NCI-H69 (cell line): ENCODE measurements at regions not wholly inside any gene's neighbourhood (a gene's known extent, or its start where the extent isn't known, plus 50 kb on each side); places are given as distances from the start of the nearest gene placed in this dataset.
"Not testable (repeated sequence)": the region's sequence is repeated elsewhere in the genome, so short reads cannot be mapped to it uniquely, and the experiment has no call there.

Experiments used
- DNase-seq: peaks from one replicate; lab custom pipeline; 2025; lab: John Stamatoyannopoulos, UW

DNA sequence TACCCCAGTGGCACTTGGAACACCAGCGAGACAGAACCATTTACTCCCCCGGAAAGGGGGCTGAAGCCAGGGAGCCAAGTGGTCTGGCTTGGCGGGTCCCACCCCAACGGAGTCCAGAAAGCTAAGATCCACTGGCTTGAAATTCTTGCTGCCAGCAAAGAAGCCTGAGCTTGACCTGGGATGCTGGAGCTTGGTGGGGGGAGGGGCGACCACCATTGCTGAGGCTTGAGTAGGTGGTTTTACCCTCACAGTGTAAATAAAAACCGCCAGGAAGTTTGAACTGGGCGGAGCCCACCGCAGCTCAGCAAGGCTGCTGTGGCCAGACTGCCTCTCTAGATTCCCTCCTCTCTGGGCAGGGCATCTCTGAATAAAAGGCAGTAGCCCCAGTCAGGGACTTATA lies 62.8 kb downstream of the RPS24 start:
- not testable (repeated sequence) for DNase-seq

DNA sequence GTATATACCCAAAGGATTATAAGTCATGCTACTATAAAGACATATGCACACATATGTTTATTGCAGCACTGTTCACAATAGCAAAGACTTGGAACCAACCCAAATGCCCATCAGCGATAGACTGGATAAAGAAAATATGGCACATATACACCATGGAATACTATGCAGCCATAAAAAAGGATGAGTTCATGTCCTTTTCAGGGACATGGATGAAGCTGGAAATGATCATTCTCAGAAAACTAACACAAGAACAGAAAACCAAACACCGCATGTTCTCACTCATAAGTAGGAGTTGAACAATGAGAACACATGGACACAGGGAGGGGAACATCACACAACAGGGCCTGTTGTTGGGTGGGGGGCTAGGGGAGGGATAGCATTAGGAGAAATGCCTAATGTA lies 68.9 kb downstream of the RPS24 start:
- DNase-seq = not testable (repeated sequence)

DNA sequence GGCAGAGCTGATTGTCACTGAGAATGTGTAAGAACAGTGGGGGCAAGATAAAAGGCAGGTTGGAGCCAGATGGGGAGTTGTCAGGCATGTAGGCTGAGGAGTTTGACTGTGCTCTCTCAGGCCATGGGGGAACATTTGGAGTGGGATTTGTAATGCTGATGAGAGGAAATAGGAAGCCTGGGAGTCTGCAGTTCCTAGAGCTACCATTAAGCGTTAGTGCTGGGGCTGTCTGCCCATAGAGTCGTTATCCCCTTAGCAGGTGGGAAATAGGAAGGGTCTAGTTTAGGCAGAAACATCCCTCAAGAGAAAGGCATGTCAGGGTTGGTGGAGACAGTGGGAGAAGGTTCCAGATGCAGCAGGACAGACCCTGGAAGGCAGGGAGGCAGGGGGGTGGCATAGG lies 75.5 kb downstream of the RPS24 start:
- DNase-seq = no peak

DNA sequence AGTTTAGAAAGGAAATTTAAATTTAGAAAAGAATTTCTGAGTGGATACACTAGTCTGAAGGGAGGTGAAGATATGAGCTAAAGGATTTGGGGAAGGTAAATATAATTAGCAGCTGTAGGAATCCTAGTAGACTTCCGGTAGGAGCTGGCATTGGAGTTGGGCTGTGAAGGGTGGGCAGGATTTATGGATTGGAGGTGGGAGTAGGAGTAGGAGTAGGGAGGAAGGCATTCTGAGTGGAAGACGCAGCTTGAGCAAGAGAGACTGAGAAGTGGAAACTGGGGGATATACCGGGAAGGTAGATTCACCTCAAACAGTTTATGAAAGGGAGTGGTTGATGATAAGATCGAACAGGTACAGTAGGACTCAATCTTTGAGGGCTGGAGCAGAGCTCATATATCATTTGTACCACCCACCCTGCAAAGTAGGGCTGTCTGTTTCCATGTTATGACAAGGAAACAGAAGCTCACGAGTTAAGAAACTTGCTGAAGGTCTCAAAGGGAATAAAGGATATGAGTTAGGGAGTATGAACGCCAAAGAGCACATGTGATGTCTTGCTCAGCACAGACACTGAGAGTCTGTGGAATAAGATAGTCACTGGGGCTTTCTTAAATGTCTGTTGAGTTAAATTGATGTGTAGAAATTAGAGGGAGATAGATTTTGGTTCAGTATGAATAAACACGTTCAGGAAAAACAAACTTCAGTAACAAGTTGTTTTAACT lies 81.6 kb downstream of the RPS24 start:
- no peak for DNase-seq

DNA sequence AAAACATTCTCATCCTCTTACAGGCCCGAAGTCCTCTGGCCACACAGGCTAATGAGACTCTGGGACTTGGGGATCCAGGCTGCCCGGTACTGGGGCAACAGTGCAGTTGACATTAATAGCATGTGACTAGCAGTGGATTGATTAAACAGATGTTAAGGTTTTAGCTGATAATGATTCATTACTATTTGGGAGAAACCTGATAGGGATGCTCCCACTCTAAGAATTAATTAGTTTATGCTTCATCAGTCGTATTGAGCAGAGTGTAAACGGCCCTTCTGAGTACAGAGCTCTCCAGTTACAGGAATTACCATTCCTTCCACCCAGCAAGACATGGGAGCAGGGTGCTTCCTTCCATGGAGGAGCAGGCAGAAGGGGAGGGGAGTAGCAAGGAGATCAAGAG lies 82.7 kb downstream of the RPS24 start:
- no peak for DNase-seq

DNA sequence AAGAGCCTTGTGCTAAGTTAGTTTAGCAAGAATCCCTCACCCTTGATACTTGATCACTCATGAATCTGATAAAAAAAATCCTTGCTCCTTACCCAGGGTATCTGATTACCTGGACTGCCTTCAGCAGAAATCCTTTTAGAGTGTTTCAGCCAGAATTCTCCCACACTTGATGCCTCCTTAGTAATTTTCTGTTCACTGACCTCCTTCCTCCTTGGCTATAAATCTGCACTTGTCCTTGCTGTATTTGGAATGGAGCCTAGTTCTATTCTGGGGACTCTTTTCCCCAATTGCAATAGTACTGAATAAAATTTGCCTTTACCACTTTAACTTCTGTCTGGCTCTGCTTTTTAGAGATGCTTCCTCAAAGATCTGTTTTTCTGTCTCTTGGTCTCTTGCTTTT lies 84.9 kb downstream of the RPS24 start:
- no peak for DNase-seq

DNA sequence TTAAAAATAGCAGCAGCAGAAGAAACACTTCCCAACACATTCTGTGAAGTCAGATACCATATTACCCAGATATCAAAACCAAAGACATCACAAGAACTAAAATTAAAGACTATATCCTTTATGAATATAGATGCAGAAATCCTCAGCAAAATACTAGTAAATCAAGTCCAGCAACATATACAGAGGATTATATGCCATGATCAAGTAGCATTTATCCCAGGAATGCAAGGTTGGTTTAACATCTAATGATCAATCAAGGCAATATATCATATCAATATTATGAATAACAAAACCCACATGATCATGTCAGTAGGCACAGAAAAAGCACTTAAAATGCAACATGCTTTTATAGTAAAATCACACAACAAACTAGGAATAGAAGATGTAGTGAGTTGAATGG lies 88.1 kb downstream of the RPS24 start:
- DNase-seq = no peak

DNA sequence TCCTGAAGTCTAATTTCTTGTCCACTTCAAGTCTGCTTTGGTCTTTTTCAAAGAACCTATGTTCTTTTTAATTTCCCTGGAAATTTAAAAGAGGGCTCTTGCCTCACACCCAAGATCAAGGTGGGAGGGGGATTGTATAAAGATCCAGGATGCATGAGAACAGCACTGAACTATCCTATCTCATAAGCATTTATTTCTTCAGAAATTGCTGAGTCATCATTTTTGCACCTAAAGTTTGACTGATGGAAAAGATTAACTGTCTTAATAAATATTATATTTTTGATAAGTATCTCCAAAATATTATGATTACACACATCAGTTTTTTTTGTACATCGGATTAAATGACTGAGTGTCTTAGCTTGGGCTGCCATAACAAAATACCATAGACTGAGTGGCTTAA lies 90.5 kb downstream of the RPS24 start:
- DNase-seq = no peak

DNA sequence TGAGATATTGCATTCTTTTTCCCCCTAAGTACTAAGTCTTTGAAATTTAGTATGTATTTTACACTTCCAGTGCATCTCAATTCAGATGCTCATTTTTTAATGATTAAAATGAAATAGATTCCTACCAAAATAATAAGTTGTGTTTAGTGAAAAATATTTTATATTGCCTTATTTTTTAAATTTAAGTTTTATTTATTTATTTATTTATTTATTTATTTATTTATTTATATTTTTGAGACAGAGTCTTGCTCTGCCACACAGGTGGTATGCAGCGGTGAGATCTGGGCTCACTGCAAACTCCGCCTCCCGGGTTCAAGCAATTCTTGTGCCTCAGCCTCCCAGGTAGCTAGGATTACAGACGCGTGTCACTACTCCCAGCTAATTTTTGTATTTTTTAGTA lies 95.5 kb downstream of the RPS24 start:
- DNase-seq = no peak

DNA sequence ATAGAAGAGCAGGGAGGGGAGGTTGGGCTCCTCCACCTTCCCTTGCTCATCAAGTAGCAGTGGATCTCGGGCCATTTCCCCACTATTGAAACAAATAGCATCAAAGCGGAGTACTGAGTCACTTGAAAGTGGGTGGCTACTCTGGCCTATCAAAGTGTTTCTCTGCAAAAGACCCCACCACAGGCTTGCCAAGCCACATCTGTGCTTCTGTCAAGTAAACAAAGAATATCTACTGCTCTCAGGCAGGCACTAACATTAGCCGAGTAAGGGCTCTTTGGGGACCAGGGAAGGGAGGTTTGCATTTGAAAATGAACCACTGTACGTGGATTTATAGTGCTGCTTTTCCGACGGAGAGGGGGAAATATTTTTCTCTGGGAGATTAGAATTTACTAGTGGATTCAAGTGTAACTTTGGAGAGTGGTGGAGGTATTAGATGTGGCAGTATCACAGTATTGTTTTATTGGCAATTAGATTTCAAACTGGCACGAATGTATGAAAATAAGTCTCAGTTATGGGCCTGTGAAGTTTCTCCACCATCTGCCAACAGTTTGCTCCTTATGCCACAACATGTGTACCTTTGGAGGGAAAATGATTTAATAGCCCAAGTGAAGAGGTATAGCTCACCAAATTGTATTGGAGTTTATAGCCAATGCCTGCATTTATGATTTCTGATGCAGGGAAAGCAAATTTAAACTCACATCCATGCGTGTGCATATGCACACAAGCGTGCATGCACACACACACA lies 97.5 kb downstream of the RPS24 start:
- DNase-seq = no peak

DNA sequence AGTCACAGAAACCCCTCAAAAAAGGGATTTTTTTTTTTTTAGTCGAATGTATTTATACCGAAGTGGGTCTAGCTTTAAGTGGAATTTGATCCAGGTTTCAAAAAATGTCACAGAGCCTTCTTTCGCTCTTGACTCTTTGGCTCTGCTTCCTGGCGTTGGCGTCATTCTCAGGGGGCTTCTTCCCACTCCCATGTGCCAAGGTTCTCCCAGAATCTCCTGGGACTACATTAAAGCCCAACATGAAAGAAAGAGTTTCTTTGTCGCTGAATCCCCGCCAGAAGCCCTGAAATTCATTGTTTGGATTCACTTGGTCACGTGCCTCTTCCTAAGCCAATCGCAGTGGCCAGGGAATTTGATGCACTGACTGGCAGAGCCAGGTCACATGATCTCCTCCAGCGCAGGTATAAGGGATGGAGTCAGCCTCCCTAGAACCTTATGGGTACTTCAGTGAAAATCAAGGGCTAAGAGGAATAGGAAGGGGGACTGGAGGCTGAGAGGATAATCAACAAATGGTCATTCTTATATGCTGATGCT lies 101.2 kb downstream of the RPS24 start:
- DNase-seq = no peak

DNA sequence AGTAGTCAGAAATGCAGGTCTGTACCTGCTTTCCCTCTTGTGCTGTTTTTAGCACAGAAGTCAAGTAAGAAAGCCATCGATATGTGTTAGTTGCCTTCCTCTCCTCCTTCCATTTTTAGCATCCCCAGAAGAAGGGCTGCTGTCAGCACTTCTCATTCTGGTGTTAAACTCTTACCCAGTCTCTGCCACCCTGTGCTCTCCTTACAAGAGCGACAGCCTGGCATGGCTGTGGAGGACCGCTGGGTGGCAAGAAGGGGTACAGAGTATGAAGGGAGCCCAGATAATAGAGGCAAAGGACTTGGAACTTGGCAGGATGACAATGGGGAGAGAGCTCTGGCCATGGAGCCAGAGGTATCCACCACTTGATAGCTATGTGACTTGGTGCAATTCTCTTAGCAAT lies 103.5 kb downstream of the RPS24 start:
- DNase-seq = no peak

DNA sequence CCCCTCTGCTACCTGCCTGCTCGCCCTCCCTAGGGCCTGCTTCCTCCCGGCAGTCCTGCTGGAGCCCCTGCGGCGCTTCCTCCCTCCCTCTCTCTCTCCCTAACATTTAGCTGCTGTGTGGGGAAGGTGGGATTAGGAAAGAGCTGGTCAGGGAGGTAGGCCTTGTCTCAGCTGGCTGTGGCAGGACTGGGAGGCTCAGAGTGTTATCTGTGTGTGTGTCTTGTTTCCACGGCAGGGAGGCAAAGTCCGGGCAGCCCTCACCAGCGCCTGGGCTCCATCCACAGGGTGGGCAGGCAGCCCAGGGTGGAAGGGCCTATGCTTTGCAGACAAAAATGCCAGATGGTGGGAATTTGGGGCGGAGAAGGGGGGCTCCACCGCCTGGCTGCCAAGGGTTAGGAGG lies 105.7 kb downstream of the RPS24 start:
- no peak for DNase-seq

DNA sequence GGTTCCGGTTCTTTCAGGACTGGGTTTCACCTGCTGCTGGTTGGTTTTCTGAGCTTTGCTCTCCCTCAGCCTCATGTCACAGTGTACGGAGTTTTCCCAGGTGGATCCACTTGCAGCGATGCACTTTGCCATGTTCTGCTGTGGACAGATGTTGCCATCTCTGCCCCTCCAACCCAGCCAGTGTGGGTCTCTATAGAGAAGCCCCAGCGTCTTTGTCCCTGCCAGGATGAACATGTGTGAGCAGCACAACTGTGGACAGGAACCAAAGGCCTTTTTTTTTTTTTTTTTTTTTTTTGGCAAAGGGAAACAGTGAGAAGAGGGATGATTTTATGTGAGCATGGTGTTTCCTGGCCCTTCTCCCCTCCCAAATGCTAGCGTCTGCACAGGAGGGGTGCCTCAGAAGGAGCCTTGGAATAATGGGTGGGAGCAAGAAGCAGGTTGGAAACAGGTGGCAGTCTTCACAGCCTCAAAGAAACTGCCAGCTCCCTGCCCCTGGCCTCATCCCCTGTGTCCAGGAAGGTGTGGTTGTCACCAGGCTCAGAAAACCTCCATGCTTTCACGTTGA lies 106.5 kb downstream of the RPS24 start:
- no peak for DNase-seq

DNA sequence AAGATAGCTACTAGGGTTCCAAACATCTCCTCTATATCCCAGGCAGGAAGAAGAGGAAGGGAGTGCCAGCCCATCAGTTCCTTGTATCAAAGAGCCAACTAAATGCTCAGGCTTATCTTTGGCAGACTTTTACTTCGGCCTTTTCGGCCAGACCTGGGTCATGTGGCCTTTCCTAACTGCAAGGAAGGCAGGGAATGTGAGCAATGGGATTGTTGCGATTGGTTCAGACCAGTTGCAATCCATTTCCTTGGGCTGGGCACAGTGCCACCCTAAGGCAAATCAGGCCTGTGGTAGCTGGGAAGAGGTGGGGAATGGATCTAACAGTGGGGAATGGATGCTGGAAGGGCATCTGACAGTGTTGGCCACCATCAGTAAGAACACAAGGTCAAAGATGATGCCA lies 109.9 kb downstream of the RPS24 start:
- no peak for DNase-seq

DNA sequence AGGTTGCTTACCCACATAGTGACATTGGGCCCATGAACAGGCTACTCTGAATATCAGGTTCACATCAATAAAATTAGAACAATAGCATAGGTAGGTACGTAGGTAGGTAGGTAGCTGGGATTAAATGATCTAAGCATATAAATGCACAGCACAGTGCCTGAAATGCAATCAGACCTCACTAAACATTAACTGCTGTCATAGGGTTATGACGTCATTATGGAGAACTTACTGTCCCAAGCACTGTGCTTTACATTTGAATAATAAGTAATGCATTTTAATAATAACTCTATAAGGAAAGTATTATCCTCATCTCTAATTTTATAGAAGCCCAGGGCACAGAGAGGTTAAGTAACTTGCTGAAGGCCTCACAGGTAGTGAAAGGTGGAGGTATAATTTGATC lies 112.5 kb downstream of the RPS24 start:
- no peak for DNase-seq

DNA sequence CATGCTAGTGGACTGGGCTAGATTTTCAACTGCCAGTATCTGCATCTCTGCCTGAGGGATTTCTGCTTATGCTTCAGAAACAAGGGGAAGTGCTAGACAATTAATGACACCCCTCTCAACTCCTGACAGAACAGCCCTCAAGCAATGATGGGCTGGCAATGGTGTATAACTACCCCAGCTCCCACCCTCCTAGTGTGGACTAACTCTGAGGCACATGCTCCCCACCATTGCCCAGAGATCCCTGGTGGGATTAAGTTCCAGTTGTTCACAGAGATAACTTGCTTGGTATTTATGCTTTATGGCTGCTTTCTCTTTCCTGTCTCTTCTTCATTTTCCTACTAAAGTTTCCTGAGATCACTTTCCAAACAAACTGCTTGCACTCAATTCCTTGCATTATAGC lies 113.5 kb downstream of the RPS24 start:
- DNase-seq = no peak

DNA sequence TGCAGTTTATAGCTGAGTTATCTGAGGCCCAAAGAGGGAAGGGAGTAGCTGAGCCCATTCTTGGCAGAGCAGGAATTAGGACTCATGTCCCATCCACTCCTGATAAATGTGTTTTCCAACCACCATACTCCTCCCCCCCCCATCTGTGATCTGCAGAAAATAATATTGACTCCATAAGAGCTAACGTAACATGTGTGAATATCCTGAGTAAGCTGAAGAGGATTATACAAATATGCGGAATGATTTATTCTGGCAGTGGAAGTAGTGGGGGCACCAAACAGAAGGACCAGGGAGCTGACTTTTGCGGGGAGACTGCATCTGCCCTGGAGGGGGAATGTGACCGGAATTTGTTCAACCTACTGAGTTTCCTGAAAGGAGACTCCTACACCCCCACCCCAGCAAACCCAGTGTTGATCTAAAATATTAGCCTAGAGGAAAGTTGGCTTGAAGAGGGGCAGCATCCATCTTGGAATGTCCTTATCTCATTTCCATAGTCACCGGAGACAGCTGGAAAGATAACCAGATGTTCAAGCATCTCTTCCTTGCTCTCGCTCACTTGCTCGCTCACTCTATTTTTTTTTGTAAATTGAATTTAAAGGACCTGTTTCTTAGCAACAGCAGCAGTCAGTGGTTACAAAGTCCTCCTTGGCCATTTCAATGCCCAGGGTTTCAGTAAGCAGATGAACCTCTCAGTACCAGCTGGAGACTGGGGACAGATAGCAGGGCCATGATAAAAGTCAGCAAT lies 114.7 kb downstream of the RPS24 start:
- DNase-seq = no peak

DNA sequence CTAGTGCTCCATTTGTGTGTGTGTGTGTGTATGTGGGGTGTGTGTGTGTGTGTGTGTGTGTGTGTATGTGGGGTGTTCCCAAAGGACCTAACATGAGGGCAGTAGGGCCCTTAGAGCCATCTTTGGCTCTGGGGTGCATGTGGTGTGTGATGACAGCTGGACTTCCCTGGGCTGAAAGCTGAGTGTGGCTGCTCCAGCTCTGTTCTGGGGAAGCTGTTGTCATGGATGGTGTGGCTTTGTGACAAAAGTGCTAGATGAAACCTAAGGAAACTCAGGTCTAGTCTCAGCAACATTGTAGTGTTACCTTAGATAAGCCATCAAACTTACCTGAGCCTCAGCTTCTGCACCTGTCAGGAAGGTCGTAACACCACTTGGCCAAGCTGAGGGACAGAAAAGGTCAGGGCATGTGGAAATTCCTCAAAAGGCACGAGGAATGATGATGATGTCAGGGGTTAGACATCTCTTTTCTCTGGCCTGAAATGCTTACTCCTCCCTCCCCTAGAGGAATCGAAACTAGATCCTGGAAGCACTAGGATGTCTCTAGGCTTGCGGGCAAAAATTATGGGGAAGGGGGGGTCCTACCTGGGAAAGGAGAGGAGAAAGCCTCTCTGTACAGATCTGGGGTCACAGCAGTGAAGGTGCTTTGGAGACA lies 115.4 kb downstream of the RPS24 start:
- DNase-seq = no peak

DNA sequence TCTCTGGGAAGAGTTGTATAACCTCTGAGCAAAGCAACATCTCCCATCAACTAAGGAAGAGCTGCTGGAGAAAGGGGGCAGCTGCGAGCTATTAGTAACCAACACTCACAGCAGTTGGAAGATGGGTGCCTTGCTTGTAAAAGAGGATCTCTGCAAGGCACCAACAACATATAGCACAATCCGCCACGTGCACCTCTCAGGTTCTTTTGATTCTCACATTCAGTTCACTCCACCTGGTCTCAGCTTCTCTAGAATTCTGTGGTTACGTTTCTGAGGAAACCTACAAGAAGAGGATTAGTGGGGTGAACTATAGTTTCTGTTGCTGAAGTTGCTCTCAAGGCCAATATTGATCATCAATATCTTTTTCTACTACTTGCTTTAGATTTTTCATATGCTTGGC lies 117.1 kb downstream of the RPS24 start:
- no peak for DNase-seq

DNA sequence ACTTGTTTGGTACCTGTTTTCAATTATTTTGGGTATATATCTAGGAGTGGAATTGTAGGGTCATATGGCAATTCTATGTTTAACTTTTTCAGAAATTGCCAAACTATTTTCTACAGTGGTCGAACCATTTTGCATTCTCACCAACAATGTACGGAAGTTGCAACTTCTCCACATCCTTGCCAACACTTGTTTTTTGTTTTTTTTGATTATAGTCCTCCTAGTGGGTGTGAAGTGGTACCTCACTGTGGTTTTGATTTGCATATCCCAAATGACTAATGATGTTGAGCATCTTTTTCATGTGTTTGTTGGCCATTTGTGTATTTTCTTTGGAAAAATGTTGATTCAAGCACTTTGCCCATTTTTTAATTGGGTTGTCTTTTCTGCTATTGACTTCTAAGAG lies 122.1 kb downstream of the RPS24 start:
- no peak for DNase-seq

DNA sequence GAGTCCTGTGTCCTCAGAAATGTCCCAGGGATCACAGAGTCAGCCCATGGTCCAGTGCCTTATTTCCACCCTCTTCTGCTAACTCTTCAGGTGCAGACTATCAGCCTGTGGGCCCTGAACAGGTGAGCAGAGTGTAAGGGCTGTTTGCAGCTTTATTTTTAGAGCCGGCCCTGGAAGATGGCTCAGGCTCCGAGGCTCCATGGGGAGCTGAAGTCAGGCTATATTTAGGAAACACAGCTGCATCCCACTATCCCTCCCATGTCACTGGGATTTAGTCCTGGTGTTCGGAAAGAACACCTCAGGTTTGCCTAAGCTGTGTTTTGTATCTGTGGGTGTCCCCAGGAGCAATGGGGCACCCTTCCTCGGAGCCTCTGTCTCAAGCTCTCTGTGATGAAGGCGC lies 126.9 kb downstream of the RPS24 start:
- DNase-seq = no peak
